ENCODE measurements at regions not wholly inside any gene's neighbourhood (a gene's known extent, or its start where the extent isn't known, plus 50 kb on each side); places are given as distances from the start of the nearest gene placed in this dataset.

- H3K27me3 ChIP-seq: no peaks in the 10 kb centered on the region
- no peak for DNase-seq (ENCODE audit: low spot score in 2 of 2)
- H3K9me3 ChIP-seq: no peaks in the 10 kb centered on the region
- H3K4me3 ChIP-seq: no peak overlapping the region
- no peaks in the 10 kb centered on the region for H3K4me1 ChIP-seq
- no peak for TF ChIP-seq POLR2A (IDR thresholded peaks at IDR 0.05)
- TF ChIP-seq CTCF (IDR thresholded peaks at IDR 0.05): no peak
- no peak for TF ChIP-seq EP300 (IDR thresholded peaks at IDR 0.05)
- H3K27ac ChIP-seq: no peak overlapping the region
- H3K36me3 ChIP-seq: no peaks in the 10 kb centered on the region
Measured at GRCh38 chr10:108562105-108562504, 1361.2 kb downstream of the XPNPEP1 start.

- DNase-seq (ENCODE audit: low spot score in 2 of 2): no peak
- no peaks in the 10 kb centered on the region for H3K4me1 ChIP-seq
- H3K9me3 ChIP-seq: no peaks in the 10 kb centered on the region
- H3K36me3 ChIP-seq: no peaks in the 10 kb centered on the region
- H3K27me3 ChIP-seq: no peaks in the 10 kb centered on the region
- TF ChIP-seq POLR2A (IDR thresholded peaks at IDR 0.05) (no peak), CTCF (IDR thresholded peaks at IDR 0.05) (no peak)
- 17 to 29% methylated on average over 1 of the region's 1 CpG for WGBS, 2 donors
- H3K27ac ChIP-seq: no peak overlapping the region
- H3K4me3 ChIP-seq: no peak overlapping the region
Measured at GRCh38 chr10:108561649-108562048, 1361.7 kb downstream of the XPNPEP1 start.

- no peak overlapping the region for H3K4me3 ChIP-seq
- H3K9me3 ChIP-seq: no peaks in the 10 kb centered on the region
- H3K36me3 ChIP-seq: no peaks in the 10 kb centered on the region
- no peak for TF ChIP-seq CTCF (IDR thresholded peaks at IDR 0.05)
- TF ChIP-seq EP300 (IDR thresholded peaks at IDR 0.05): no peak
- no peak for TF ChIP-seq POLR2A (IDR thresholded peaks at IDR 0.05)
- no peak overlapping the region for H3K27ac ChIP-seq
- H3K4me1 ChIP-seq: no peaks in the 10 kb centered on the region
- DNase-seq (ENCODE audit: low spot score in 2 of 2): no peak
- H3K27me3 ChIP-seq: no peaks in the 10 kb centered on the region
Measured at GRCh38 chr10:108560488-108560887, 1362.8 kb downstream of the XPNPEP1 start.

- H3K4me3 ChIP-seq: no peak overlapping the region
- no peaks in the 10 kb centered on the region for H3K36me3 ChIP-seq
- 75 to 86% methylated on average over 4 of the region's 4 CpGs for WGBS, 2 donors
- no peaks in the 10 kb centered on the region for H3K9me3 ChIP-seq
- no peaks in the 10 kb centered on the region for H3K4me1 ChIP-seq
- H3K27ac ChIP-seq: no peak overlapping the region
- DNase-seq (ENCODE audit: low spot score in 2 of 2): no peak
- H3K27me3 ChIP-seq: no peaks in the 10 kb centered on the region
- TF ChIP-seq POLR2A (IDR thresholded peaks at IDR 0.05): no peak
- no peak for TF ChIP-seq CTCF (IDR thresholded peaks at IDR 0.05)
- TF ChIP-seq EP300 (IDR thresholded peaks at IDR 0.05): no peak
Measured at GRCh38 chr10:108556186-108556585, 1367.1 kb downstream of the XPNPEP1 start.

GRCh38 chr10:108545921-108546320, 1377.4 kb downstream of the XPNPEP1 start:
- H3K4me3 ChIP-seq: no peak overlapping the region
- no peaks in the 10 kb centered on the region for H3K36me3 ChIP-seq
- no peaks in the 10 kb centered on the region for H3K9me3 ChIP-seq
- 73 to 76% methylated on average over 1 of the region's 1 CpG for WGBS, 2 donors
- TF ChIP-seq EP300 (IDR thresholded peaks at IDR 0.05) (no peak), POLR2A (IDR thresholded peaks at IDR 0.05) (no peak), CTCF (IDR thresholded peaks at IDR 0.05) (no peak)
- no peaks in the 10 kb centered on the region for H3K4me1 ChIP-seq
- no peak overlapping the region for H3K27ac ChIP-seq
- no peaks in the 10 kb centered on the region for H3K27me3 ChIP-seq
- no peak for DNase-seq (ENCODE audit: low spot score in 2 of 2)

Data from tibial nerve (tissue), 4 donors.